ENCODE measurements at regions not wholly inside any gene's neighbourhood (a gene's known extent, or its start where the extent isn't known, plus 50 kb on each side); places are given as distances from the start of the nearest gene placed in this dataset.

GRCh38 chr4:54908763-54909162 is 216.6 kb downstream of the KDR start:
- intact Hi-C loops (cut with micrococcal nuclease; ENCODE audit: unreplicated experiment): no loop called here
- DNase-seq: no peak
- H3K27ac Mint-ChIP-seq (ENCODE audit: unreplicated experiment): no peak overlapping the region
- BruUV-seq (replicated peaks): no TSS peak
- no peaks in the 10 kb centered on the region for H3K9me3 Mint-ChIP-seq (ENCODE audit: unreplicated experiment)
- CTCF ChIA-PET: no interaction called here
- no peaks in the 10 kb centered on the region for H3K9me3 ChIP-seq
- no peaks in the 10 kb centered on the region for H3K36me3 ChIP-seq (ENCODE audit: control insufficient read depth, insufficient read depth, low read length)
- POLR2A ChIA-PET: no interaction called here
- H3K4me3 ChIP-seq (ENCODE audit: low read depth, low read length): no peak overlapping the region
- H3K27me3 Mint-ChIP-seq (ENCODE audit: insufficient read depth, unreplicated experiment): peaks cover 5% of the 10 kb centered on the region
- TF ChIP-seq, protein P1, sequence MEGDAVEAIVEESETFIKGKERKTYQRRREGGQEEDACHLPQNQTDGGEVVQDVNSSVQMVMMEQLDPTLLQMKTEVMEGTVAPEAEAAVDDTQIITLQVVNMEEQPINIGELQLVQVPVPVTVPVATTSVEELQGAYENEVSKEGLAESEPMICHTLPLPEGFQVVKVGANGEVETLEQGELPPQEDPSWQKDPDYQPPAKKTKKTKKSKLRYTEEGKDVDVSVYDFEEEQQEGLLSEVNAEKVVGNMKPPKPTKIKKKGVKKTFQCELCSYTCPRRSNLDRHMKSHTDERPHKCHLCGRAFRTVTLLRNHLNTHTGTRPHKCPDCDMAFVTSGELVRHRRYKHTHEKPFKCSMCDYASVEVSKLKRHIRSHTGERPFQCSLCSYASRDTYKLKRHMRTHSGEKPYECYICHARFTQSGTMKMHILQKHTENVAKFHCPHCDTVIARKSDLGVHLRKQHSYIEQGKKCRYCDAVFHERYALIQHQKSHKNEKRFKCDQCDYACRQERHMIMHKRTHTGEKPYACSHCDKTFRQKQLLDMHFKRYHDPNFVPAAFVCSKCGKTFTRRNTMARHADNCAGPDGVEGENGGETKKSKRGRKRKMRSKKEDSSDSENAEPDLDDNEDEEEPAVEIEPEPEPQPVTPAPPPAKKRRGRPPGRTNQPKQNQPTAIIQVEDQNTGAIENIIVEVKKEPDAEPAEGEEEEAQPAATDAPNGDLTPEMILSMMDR (IDR thresholded peaks at IDR 0.05; ENCODE audit: insufficient read depth in 1 of 2, low read depth in 1 of 2, low read length in 1 of 2, severe bottlenecking in 1 of 2, unreplicated experiment in 1 of 2): no peak
- no peaks in the 10 kb centered on the region for H3K36me3 Mint-ChIP-seq (ENCODE audit: insufficient read depth, unreplicated experiment)
- H3K4me3 Mint-ChIP-seq (ENCODE audit: unreplicated experiment): no peak overlapping the region
- H3K4me1 ChIP-seq: peaks cover 7% of the 10 kb centered on the region
- no peaks in the 10 kb centered on the region for H3K27me3 ChIP-seq (replicated peaks; ENCODE audit: control insufficient read depth, insufficient read depth, low read length)
- H3K4me1 Mint-ChIP-seq (ENCODE audit: low read depth, unreplicated experiment): no peaks in the 10 kb centered on the region

DNA sequence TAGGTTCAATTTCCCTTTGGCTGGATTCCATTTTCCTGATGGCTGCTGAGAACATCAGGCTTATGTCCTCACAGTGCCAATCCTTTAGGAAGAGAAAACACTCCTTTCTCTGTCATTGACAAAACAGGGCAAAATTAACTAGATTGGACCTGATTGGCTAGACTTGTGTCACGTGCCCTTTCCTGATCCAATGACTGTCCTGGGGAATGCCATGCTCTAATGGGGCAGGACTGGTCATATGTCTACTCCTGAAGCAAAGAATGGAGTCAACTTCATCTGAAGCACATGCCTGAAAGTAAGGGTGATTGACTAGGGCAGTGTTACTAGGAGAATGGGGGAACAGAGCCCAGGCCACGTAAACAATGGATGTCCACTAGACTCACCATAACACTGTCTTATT is 220.4 kb downstream of the KDR start:
- BruUV-seq (replicated peaks): no TSS peak
- H3K9me3 Mint-ChIP-seq (ENCODE audit: unreplicated experiment): no peaks in the 10 kb centered on the region
- no peaks in the 10 kb centered on the region for H3K9me3 ChIP-seq
- ChIA-PET POLR2A (no interaction called here), CTCF (no interaction called here)
- H3K27me3 Mint-ChIP-seq (ENCODE audit: insufficient read depth, unreplicated experiment): peaks cover 2% of the 10 kb centered on the region
- no peak overlapping the region for H3K4me3 ChIP-seq (ENCODE audit: low read depth, low read length)
- TF ChIP-seq, protein P1 (IDR thresholded peaks at IDR 0.05; ENCODE audit: insufficient read depth in 1 of 2, low read depth in 1 of 2, low read length in 1 of 2, severe bottlenecking in 1 of 2, unreplicated experiment in 1 of 2): no peak
- no peaks in the 10 kb centered on the region for H3K36me3 Mint-ChIP-seq (ENCODE audit: insufficient read depth, unreplicated experiment)
- no peaks in the 10 kb centered on the region for H3K4me1 ChIP-seq
- H3K27me3 ChIP-seq (replicated peaks; ENCODE audit: control insufficient read depth, insufficient read depth, low read length): no peaks in the 10 kb centered on the region
- no peaks in the 10 kb centered on the region for H3K4me1 Mint-ChIP-seq (ENCODE audit: low read depth, unreplicated experiment)
- H3K27ac Mint-ChIP-seq (ENCODE audit: unreplicated experiment): no peak overlapping the region
- no peak overlapping the region for H3K4me3 Mint-ChIP-seq (ENCODE audit: unreplicated experiment)
- intact Hi-C loops (cut with micrococcal nuclease; ENCODE audit: unreplicated experiment): no loop called here
- no peaks in the 10 kb centered on the region for H3K36me3 ChIP-seq (ENCODE audit: control insufficient read depth, insufficient read depth, low read length)
- no peak for DNase-seq

GRCh38 chr4:54902976-54903375 is 222.4 kb downstream of the KDR start:
- no peak for DNase-seq
- Mint-ChIP-seq H3K9me3 (ENCODE audit: unreplicated experiment) (no peaks in the 10 kb centered on the region), H3K4me1 (ENCODE audit: low read depth, unreplicated experiment) (no peaks in the 10 kb centered on the region), H3K27me3 (ENCODE audit: insufficient read depth, unreplicated experiment) (peaks cover 2% of the 10 kb centered on the region), H3K36me3 (ENCODE audit: insufficient read depth, unreplicated experiment) (no peaks in the 10 kb centered on the region), H3K4me3 (ENCODE audit: unreplicated experiment) (no peak overlapping the region), H3K27ac (ENCODE audit: unreplicated experiment) (no peak overlapping the region)
- BruUV-seq (replicated peaks): no TSS peak
- no peaks in the 10 kb centered on the region for H3K9me3 ChIP-seq
- TF ChIP-seq, protein P1 (IDR thresholded peaks at IDR 0.05; ENCODE audit: insufficient read depth in 1 of 2, low read depth in 1 of 2, low read length in 1 of 2, severe bottlenecking in 1 of 2, unreplicated experiment in 1 of 2): no peak
- H3K4me3 ChIP-seq (ENCODE audit: low read depth, low read length): no peak overlapping the region
- no peaks in the 10 kb centered on the region for H3K27me3 ChIP-seq (replicated peaks; ENCODE audit: control insufficient read depth, insufficient read depth, low read length)
- H3K4me1 ChIP-seq: no peaks in the 10 kb centered on the region
- intact Hi-C loops (cut with micrococcal nuclease; ENCODE audit: unreplicated experiment): no loop called here
- ChIA-PET POLR2A (no interaction called here), CTCF (no interaction called here)
- H3K36me3 ChIP-seq (ENCODE audit: control insufficient read depth, insufficient read depth, low read length): no peaks in the 10 kb centered on the region

Measured in Caco-2 (cell line).